Adipocyte (in vitro differentiated cells): ENCODE measurements at regions not wholly inside any gene's neighbourhood (a gene's known extent, or its start where the extent isn't known, plus 50 kb on each side); places are given as distances from the start of the nearest gene placed in this dataset.
"Not testable (repeated sequence)": the region's sequence is repeated elsewhere in the genome, so short reads cannot be mapped to it uniquely, and the experiment has no call there.

ENCODE experiments used
- DNase-seq: peaks from one replicate; pipeline ENCODE4 v3.0.0-alpha.2; 2015; ENCODE audit warnings: low read depth
- H3K27me3 ChIP-seq: replicated peaks from 2 replicates; pipeline ENCODE4 v1.7.0; 2013; ENCODE audit warnings: mild to moderate bottlenecking, low read length, moderate library complexity; ENCODE audit not compliant: control insufficient read depth, insufficient read depth
- H3K36me3 ChIP-seq: 2 replicates; pipeline ENCODE4 v1.7.0; 2013; ENCODE audit warnings: low read length, mild to moderate bottlenecking, moderate library complexity; ENCODE audit not compliant: control insufficient read depth, insufficient read depth, severe bottlenecking
- H3K4me1 ChIP-seq: 2 replicates; pipeline ENCODE4 v1.7.0; 2013; ENCODE audit warnings: mild to moderate bottlenecking, low read length, moderate library complexity; ENCODE audit not compliant: control insufficient read depth, insufficient read depth
- H3K4me3 ChIP-seq: 2 replicates; pipeline ENCODE4 v1.7.0; 2013; ENCODE audit warnings: mild to moderate bottlenecking, low read length, moderate library complexity
- H3K9ac ChIP-seq: 2 replicates; pipeline ENCODE4 v1.7.0; 2013; ENCODE audit warnings: mild to moderate bottlenecking, low read length, moderate library complexity
- H3K9me3 ChIP-seq: 2 replicates; pipeline ENCODE4 v1.7.0; 2013; ENCODE audit warnings: mild to moderate bottlenecking, low read length, moderate library complexity; ENCODE audit not compliant: control insufficient read depth

DNA sequence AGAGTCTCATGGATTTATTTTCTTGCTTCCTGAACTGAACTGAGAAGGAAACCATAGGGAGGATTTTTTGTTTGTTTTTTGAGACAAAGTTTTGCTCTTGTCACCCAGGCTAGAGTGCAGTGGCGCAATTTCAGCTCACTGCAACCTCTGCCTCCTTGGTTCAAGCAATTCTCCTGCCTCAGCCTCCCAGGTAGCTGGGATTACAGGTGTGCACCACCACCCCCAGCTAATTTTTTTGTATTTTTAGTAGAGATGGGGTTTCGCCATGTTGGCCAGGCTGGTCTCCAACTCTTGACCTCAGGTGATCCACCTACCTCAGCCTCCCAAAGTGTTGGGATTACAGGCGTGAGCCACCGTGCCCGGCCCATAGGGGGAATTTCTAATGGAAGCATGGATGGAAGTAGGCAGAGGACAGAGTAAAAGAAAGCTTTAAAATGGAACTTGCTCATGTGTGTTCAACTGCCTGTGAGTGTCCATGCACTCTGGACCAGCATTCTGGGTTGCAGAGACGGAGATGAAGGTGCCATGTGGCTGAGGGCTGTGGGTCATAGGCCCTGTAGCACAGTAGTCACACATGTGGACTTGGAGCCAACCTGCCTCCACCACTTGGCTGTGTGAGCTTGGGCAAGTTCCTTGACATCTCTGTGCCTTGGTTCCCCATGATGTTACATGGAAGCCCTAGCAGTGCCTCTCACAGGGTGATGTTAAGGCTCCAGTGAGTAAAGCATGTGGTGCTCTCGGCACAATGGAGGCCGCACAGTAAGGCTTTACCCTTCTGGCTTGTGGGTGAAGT, 68.5 kb upstream of the ID2 start:
- not testable (repeated sequence) for H3K4me1 ChIP-seq, DNase-seq, H3K36me3 ChIP-seq, H3K9ac ChIP-seq, H3K4me3 ChIP-seq, H3K9me3 ChIP-seq
- H3K27me3 ChIP-seq = peaks cover 39% of the 10 kb centered on the region

DNA sequence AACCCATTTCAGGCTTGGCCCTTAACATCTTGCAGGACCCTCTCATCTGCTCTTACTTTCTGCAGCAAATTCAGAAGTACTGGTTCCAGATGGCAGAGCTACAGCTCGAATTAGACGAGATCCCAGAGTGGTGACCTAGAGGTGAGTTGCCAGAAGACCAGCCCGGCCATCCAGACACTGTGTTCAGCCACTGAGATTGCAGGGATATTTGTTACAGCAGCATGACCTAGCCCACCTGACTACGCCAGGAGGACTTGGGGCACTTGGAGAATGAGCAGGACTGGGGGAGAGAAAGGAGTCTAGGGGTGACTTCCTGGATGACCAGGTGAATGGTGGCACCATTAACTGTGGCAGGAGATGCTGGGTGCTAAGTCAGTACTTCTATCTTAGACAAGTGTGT, 67.2 kb upstream of the ID2 start:
- no peak overlapping the region for H3K4me3 ChIP-seq
- no peak overlapping the region for H3K9ac ChIP-seq
- no peaks in the 10 kb centered on the region for H3K4me1 ChIP-seq
- H3K27me3 ChIP-seq = peaks cover 47% of the 10 kb centered on the region
- no peaks in the 10 kb centered on the region for H3K36me3 ChIP-seq
- peaks cover 4% of the 10 kb centered on the region for H3K9me3 ChIP-seq
- DNase-seq = no peak

DNA sequence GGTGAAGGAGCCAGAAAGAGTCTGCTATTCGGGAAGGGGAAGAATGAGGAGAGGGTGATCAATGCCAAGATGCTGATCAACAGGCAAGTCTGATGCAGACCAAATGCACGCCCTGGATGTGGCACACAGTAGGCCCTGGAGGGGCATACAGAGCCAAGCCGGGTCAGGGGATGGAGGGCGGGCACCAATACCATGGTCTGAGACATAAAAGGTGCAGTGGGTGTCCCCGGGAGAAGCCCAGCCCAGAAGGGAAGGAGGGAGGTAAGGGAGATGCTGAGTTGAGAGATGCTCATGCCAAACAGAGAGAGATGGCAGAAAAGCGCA, 66.6 kb upstream of the ID2 start:
- Histone ChIP-seq H3K9me3 (peaks cover 4% of the 10 kb centered on the region), H3K9ac (no peak overlapping the region), H3K27me3 (peaks cover 52% of the 10 kb centered on the region)

DNA sequence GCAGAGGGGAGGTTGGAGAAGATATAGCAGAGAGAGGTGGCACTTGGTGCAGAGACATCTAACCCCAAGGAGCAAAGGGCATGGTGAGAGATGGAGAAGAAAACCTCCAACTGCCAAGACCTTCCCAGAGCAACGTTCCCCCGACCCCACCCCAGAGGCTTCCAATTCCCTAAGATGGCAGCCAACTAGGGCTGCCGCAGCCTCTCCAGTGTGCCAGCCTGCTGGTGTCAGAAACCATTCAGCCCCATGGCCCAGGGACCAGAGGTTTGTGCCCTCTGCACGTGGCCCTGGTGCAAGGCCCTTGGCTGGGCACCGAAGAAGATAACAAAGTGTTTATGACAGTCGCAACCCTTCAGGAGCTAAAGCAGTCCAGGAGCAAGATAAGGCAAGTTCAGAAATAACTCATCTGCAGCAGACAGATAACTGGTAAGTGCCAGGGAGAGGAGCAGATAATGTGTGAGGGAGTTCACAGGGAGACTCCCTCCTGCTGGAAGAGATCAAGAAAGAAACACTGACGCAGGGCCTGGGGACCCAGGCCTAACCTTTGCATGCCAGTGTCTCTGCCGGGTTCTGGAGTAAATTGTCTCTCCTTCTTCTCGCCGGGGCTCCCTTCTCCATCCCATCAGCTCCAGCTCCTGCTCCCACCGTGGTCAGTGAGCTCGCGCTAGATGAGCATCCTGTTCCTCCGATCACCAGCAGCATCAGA, 66.1 kb upstream of the ID2 start:
- H3K36me3 ChIP-seq = no peaks in the 10 kb centered on the region
- H3K4me1 ChIP-seq = no peaks in the 10 kb centered on the region
- H3K9ac ChIP-seq = no peak overlapping the region
- no peak overlapping the region for H3K4me3 ChIP-seq
- DNase-seq = no peak
- peaks cover 52% of the 10 kb centered on the region for H3K27me3 ChIP-seq
- peaks cover under 1% of the 10 kb centered on the region for H3K9me3 ChIP-seq

More for the DNA sequence above, 66.6 kb upstream of the ID2 start:
- DNase-seq = no peak
- Histone ChIP-seq H3K36me3 (no peaks in the 10 kb centered on the region), H3K4me3 (no peak overlapping the region), H3K4me1 (no peaks in the 10 kb centered on the region)

DNA sequence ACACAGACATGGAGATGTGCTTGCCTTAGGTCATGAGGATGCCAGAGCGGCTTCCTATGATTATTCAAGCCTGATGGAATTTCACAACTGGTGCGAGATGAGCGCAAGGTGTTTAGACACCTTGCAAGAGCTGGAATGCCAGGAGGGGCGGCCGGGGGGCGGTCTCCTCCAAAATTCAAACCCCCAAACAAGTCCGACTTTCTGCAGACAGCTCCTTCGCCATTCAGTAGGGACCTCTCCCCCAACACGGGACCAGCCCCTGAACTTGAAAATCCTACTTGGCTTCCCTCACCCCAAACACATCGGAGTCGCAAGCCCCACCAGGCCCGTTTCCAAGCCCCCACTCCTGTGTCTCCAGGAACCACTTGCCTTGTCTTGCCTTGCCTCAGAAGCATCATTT, 64.8 kb upstream of the ID2 start:
- DNase-seq = no peak
- H3K4me1 ChIP-seq = no peaks in the 10 kb centered on the region
- no peak overlapping the region for H3K9ac ChIP-seq
- H3K4me3 ChIP-seq = no peak overlapping the region
- no peaks in the 10 kb centered on the region for H3K36me3 ChIP-seq
- H3K27me3 ChIP-seq = peaks cover 49% of the 10 kb centered on the region
- H3K9me3 ChIP-seq = no peaks in the 10 kb centered on the region

DNA sequence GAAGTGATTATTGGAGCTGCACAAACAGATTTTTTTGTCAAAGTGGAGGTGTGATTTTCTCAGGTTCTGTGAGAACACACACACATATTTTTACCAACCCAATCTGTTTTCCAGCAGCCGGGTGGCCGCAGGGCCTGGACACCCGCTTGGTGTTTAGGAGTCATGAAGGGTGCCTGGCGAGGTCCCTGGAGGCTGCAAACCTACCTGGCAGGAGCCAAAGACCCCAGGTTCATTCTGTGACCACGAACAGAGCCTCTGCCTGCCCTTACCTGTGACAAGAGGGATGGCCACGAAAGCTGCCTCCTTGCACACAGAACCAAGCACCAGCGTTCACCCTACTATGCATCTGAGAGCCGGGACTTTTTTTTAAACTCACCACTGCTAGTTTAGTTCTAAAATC, 64.3 kb upstream of the ID2 start:
- DNase-seq = no peak
- no peaks in the 10 kb centered on the region for H3K36me3 ChIP-seq
- H3K4me1 ChIP-seq = no peaks in the 10 kb centered on the region
- H3K9me3 ChIP-seq = no peaks in the 10 kb centered on the region
- H3K9ac ChIP-seq = no peak overlapping the region
- peaks cover 49% of the 10 kb centered on the region for H3K27me3 ChIP-seq
- H3K4me3 ChIP-seq = no peak overlapping the region

DNA sequence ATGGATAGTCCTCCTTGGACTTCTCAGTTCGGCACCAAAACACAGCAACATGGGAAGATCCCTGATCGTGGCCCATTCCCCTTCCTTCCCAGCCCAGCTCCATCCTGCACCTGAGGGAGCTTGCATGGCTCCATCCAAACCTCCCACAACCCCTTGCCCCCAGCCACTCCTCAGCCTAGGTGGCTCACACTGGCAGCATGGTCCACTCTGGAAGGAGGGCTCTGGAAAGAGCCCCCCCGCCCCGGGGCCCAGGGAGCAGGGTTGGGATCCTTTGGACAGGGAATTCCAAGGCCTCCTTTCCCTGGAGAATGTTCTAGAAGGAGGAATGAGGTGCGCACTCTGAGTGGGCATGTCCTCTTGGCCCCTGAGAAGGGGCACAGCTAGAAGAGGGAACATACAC, 62.8 kb upstream of the ID2 start:
- Histone ChIP-seq H3K36me3 (no peaks in the 10 kb centered on the region), H3K4me3 (no peak overlapping the region), H3K9me3 (no peaks in the 10 kb centered on the region), H3K27me3 (peaks cover 43% of the 10 kb centered on the region), H3K9ac (no peak overlapping the region), H3K4me1 (no peaks in the 10 kb centered on the region)
- no peak for DNase-seq

DNA sequence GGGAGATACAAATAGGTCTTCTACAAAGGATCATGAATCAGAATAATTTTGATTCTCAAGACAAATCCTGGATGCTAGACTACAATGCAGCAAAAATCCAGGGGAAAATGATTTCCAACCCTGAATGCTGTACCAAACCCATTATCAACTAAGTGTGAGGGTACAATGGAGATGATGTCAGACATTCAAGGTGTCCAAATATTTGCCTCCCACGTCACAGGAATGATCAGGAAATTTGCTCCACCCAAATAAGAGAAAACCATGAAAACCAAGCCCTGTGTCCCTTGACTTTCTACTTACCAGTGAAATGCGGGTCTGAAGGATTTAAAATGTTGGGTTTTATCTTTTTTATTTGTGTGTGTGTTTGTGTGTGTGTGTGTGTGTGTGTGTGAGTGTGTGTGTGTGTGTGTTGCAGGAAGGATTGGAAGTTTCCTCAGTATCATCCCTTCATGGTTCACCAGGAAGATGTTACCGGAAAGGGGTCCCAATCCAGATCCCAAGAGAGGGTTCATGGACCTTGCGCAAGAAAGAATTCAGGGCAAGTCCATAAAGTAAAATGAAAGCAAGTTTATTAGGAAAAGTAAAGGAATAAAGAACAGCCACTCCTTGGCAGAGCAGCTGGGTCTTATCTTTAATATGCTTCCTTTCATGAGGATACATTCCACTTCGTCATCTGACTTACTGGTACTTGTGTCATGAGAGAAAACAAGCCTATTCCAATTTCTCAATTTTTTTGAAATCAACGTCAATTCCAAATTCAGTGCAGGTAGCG, 61.1 kb upstream of the ID2 start:
- DNase-seq = no peak
- Histone ChIP-seq H3K9ac (no peak overlapping the region), H3K4me3 (no peak overlapping the region), H3K27me3 (peaks cover 27% of the 10 kb centered on the region), H3K4me1 (no peaks in the 10 kb centered on the region), H3K36me3 (no peaks in the 10 kb centered on the region), H3K9me3 (no peaks in the 10 kb centered on the region)

DNA sequence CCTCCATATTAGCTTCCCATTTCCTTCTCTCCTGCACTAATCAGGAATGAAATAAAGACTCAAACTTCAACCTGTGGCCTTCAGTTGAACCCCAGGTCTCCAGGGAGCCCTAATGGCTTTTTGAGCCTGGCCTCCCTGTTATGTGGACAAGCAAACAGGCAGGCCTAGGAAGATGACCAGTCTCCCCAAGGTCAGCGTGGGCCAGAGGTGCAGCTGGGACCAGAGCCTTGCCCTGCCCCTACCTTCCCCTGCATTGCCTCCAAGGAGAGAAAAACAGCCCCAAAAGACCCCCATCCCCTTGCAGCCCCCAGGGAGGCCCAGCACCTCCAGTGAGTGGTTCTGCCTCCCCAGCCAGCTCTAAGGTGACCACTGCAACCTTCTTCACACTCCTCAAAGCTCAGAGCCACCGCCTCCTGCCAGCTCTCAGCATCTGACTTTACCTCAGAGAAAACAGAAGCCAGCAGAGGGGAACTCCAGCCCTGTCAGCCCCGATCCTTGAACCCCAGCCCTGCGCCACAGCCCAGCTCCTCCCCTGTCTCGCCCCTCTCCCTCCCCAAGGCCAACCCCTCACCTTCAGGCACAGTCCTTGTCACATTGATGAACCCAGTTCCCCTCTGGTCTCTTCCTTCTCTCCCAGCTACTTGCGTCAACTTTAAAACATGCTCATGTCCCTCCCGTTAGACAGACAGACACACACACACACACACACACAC, 59.5 kb upstream of the ID2 start:
- peaks cover 13% of the 10 kb centered on the region for H3K27me3 ChIP-seq
- no peaks in the 10 kb centered on the region for H3K9me3 ChIP-seq
- H3K9ac ChIP-seq = no peak overlapping the region
- H3K4me1 ChIP-seq = no peaks in the 10 kb centered on the region
- DNase-seq = no peak
- no peaks in the 10 kb centered on the region for H3K36me3 ChIP-seq
- H3K4me3 ChIP-seq = no peak overlapping the region

DNA sequence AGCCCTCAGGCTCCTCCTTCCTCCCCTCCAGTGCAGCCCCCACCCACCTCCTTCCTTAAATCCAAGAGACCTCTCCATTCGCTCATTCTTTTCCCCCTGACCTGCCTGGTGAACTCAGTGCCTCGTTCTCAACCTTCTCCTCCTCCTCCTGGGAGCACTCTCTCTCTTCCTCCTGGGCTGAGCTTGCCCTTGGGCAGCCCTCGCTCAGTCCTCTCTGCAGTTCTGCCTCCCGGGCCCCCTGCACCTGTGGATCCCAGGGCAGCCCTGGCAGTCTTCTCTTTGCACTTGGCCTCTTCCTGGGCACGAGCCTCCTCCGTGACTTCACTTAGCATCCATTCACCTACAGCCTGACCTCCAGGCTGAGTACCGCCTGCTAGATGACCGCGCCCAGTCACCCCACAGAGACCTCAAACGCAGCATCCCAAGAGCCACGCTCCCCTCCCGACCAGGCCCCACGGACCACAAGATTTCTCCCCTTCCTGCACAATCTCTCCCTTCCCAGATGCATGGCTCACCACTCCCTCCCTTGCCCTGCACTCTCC, 58.9 kb upstream of the ID2 start:
- Histone ChIP-seq H3K9ac (no peak overlapping the region), H3K4me3 (no peak overlapping the region), H3K36me3 (no peaks in the 10 kb centered on the region), H3K4me1 (no peaks in the 10 kb centered on the region), H3K27me3 (peaks cover 13% of the 10 kb centered on the region), H3K9me3 (no peaks in the 10 kb centered on the region)
- no peak for DNase-seq

DNA sequence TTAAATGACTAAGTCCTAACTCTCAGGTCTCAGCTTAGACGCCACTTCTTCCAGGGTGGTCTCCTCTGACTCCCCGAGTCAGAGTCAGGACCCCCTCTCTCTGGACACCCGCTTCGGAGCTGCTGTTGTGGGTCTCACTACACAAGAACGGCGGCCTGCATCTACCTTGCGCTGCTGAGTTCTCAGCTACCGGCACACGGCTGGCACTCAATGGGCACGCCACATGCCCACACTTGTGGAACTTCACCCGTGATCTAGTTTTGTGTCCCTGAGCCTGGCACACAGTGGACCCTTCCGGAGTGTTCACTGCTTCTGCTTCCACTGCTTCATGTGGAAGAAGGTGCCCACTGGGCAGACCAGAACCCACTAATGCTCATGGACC, 58.3 kb upstream of the ID2 start:
- Histone ChIP-seq H3K36me3 (no peaks in the 10 kb centered on the region), H3K9ac (no peak overlapping the region), H3K4me1 (no peaks in the 10 kb centered on the region), H3K9me3 (no peaks in the 10 kb centered on the region), H3K27me3 (peaks cover 13% of the 10 kb centered on the region), H3K4me3 (no peak overlapping the region)
- no peak for DNase-seq
